Heart left ventricle (tissue), 16 donors: ENCODE measurements at regions not wholly inside any gene's neighbourhood (a gene's known extent, or its start where the extent isn't known, plus 50 kb on each side); places are given as distances from the start of the nearest gene placed in this dataset.

Experiments
- ATAC-seq, 4 donors: fragments of 200-7000 bp; cut with Tn5 transposase; one replicate each; pipeline ENCODE4 v1.9.1; 2020 to 2022; ENCODE audit warnings: moderate library complexity in 4 of 4, mild to moderate bottlenecking in 3 of 4, moderate number of reproducible peaks in 1 of 4
- DNase-seq, 5 donors: peaks; one replicate each; pipeline ENCODE4 v3.0.0-alpha.2; 2020
- H3K27ac ChIP-seq, 12 donors: fragments of 200-600 bp; sonication (generic) in 4 of 12; one replicate each; pipeline versions ENCODE4 v1.5.0 to v1.8.0; 2016 to 2022; ENCODE audit warnings: mild to moderate bottlenecking in 2 of 12
- H3K27me3 ChIP-seq, 9 donors: fragments of 200-600 bp; sonication (generic) in 2 of 9; one replicate each; pipeline versions ENCODE4 v1.5.1 to v1.8.0; 2016 to 2022; ENCODE audit warnings: mild to moderate bottlenecking in 3 of 9
- H3K36me3 ChIP-seq, 9 donors: fragments of 200-600 bp; sonication (generic) in 2 of 9; one replicate each; pipeline versions ENCODE4 v1.5.0 to v1.8.0; 2018 to 2022; ENCODE audit warnings: mild to moderate bottlenecking in 2 of 9
- H3K4me1 ChIP-seq, 12 donors: fragments of 200-600 bp; sonication (generic) in 4 of 12; one replicate each; pipeline versions ENCODE4 v1.5.0 to v1.8.0; 2016 to 2022; ENCODE audit warnings: mild to moderate bottlenecking in 3 of 12
- H3K4me3 ChIP-seq, 12 donors: fragments of 200-600 bp; sonication (generic) in 4 of 12; one replicate each; pipeline versions ENCODE4 v1.5.0 to v1.8.0; 2017 to 2022; ENCODE audit warnings: mild to moderate bottlenecking in 9 of 12, moderate library complexity in 4 of 12
- H3K9me3 ChIP-seq, 12 donors: fragments of 200-600 bp; sonication (generic) in 4 of 12; one replicate each; pipeline versions ENCODE4 v1.5.0 to v1.8.0; 2016 to 2022; ENCODE audit warnings: mild to moderate bottlenecking in 1 of 12
- POLR2A ChIP-seq, 2 donors: fragments of 450-650 bp; IDR thresholded peaks; one replicate each; pipeline ENCODE4 v1.6.1; 2017; ENCODE audit warnings: antibody characterized with exemption in 2 of 2, mild to moderate bottlenecking in 2 of 2, moderate library complexity in 2 of 2
- WGBS, 4 donors: extraction: QIAGEN DNeasy Blood & Tissue Kit in 2 of 4; methylation state at CpG; one replicate each; pipeline versions ENCODE4 v1.1.5 to v1.1.7; 2013 to 2018; 5-methylcytosine and 5-hydroxymethylcytosine counted together
- intact Hi-C, 10 donors: fragments of 100-400 bp; cut with DNase I; formaldehyde crosslinking; loops; one replicate each; pipeline versions ENCODE4 v1.11.1 to v1.14.2; 2022
- TF ChIP-seq, protein P1 (sequence below), 12 donors: fragments of 200-600 bp; sonication (generic) in 4 of 12; IDR thresholded peaks; one replicate each; pipeline versions ENCODE4 v1.5.0 to v1.8.0; 2018 to 2022; ENCODE audit warnings: antibody characterized with exemption in 12 of 12, mild to moderate bottlenecking in 5 of 12
- donor health status: ischemic (EF 13 %, LVEDD 7.1; RV severe dilation, severe dysfunction).
- donor health status: healthy with polysubstance abuse.
- donor health status: DM: no; HTN: yes; CAD: no.
- donor health status: DM: no; HTN: no; CAD: no.
- donor health status: ischemic (EF 25% LVEDD 6.9; RV normal size, moderate dysfunction).
- donor health status: ischemic (EF 25% LVEDD 5.7; RV mildly dilated, moderate dysfunction).
- donor health status: healthy.
- donor health status: DM: yes; HTN: yes; CAD: no.
- donor health status: ischemic (EF 35%, LVEDD 5.7; RV mildly dilated, moderate dysfunction).
- donor health status: nonischemic (EF 11% LVEDD 7.7; RV severe dilation, severe dysfunction).
- donor health status: DM: yes; HTN: yes; CAD: no.
- donor health status: PGD.
- donor health status: ischemic (EF 29% LVEDD 5.4; RV normal size, mild dysfunction).
- donor health status: nonischemic (EF 23%, LVEDD 6.1; RV moderate dilation, normal function).

DNA sequence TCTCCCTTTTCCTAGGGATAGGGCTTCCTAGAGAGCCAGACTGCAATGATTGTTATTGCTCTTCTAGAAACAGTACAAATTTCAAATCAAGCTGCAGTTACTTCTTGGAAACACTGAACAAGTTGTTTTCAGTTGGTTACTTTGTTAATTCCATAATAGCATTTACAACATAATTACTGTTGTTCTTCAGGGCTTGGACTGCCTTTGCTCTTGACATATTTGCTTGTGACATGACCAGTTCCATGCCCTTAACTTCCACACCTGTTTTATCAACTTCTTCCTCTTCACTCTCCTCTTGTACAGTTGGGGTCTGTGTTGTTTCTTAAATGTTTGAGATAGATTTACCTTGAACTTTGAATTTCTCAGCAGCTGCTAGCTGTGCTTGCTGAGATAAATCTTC lies 104.4 kb downstream of the SEC23IP start:
- Histone ChIP-seq H3K9me3 (peaks cover 0 to 30% (median 7%) of the 10 kb centered on the region in 12 donors), H3K4me1 (no peaks in the 10 kb centered on the region), H3K36me3 (no peaks in the 10 kb centered on the region), H3K27me3 (peaks cover 0 to 3% (median 0%) of the 10 kb centered on the region in 9 donors), H3K27ac (no peak overlapping the region), H3K4me3 (no peak overlapping the region)
- ATAC-seq (no peak), DNase-seq (no peak)
- TF ChIP-seq POLR2A (IDR thresholded peaks at IDR 0.05), result no peak
- TF ChIP-seq, protein P1, sequence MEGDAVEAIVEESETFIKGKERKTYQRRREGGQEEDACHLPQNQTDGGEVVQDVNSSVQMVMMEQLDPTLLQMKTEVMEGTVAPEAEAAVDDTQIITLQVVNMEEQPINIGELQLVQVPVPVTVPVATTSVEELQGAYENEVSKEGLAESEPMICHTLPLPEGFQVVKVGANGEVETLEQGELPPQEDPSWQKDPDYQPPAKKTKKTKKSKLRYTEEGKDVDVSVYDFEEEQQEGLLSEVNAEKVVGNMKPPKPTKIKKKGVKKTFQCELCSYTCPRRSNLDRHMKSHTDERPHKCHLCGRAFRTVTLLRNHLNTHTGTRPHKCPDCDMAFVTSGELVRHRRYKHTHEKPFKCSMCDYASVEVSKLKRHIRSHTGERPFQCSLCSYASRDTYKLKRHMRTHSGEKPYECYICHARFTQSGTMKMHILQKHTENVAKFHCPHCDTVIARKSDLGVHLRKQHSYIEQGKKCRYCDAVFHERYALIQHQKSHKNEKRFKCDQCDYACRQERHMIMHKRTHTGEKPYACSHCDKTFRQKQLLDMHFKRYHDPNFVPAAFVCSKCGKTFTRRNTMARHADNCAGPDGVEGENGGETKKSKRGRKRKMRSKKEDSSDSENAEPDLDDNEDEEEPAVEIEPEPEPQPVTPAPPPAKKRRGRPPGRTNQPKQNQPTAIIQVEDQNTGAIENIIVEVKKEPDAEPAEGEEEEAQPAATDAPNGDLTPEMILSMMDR (IDR thresholded peaks at IDR 0.05), result no peak
- intact Hi-C loops, result no loop called here

- ATAC-seq (no peak), DNase-seq (no peak)
- Histone ChIP-seq H3K36me3 (no peaks in the 10 kb centered on the region), H3K27me3 (peaks cover 0 to 2% (median 0%) of the 10 kb centered on the region in 9 donors), H3K9me3 (peaks cover 0 to 30% (median 7%) of the 10 kb centered on the region in 12 donors), H3K27ac (no peak overlapping the region), H3K4me3 (no peak overlapping the region), H3K4me1 (no peaks in the 10 kb centered on the region)
- 72 to 82% (median 78%) methylated on average over 2 of the region's 2 CpGs for WGBS, 4 donors
- TF ChIP-seq POLR2A (IDR thresholded peaks at IDR 0.05), result no peak
- TF ChIP-seq, protein P1 (IDR thresholded peaks at IDR 0.05), result no peak
- intact Hi-C loops, result no loop called here
Measured at GRCh38 chr10:119997429-119997828, 104.9 kb downstream of the SEC23IP start.

GRCh38 chr10:120002785-120003184 lies 110.3 kb downstream of the SEC23IP start:
- H3K9me3 ChIP-seq, result peaks cover 0 to 9% (median 2%) of the 10 kb centered on the region in 12 donors
- no peak overlapping the region for H3K4me3 ChIP-seq
- WGBS, 4 donors, result 75 to 82% (median 82%) methylated on average over 5 of the region's 5 CpGs
- H3K4me1 ChIP-seq, result no peaks in the 10 kb centered on the region
- no peaks in the 10 kb centered on the region for H3K36me3 ChIP-seq
- H3K27me3 ChIP-seq, result peaks cover 0 to 25% (median 0%) of the 10 kb centered on the region in 9 donors
- TF ChIP-seq, protein P1 (IDR thresholded peaks at IDR 0.05), result no peak
- TF ChIP-seq POLR2A (IDR thresholded peaks at IDR 0.05), result no peak
- ATAC-seq (no peak), DNase-seq (no peak)
- intact Hi-C loops, result no loop called here
- H3K27ac ChIP-seq, result no peak overlapping the region

DNA sequence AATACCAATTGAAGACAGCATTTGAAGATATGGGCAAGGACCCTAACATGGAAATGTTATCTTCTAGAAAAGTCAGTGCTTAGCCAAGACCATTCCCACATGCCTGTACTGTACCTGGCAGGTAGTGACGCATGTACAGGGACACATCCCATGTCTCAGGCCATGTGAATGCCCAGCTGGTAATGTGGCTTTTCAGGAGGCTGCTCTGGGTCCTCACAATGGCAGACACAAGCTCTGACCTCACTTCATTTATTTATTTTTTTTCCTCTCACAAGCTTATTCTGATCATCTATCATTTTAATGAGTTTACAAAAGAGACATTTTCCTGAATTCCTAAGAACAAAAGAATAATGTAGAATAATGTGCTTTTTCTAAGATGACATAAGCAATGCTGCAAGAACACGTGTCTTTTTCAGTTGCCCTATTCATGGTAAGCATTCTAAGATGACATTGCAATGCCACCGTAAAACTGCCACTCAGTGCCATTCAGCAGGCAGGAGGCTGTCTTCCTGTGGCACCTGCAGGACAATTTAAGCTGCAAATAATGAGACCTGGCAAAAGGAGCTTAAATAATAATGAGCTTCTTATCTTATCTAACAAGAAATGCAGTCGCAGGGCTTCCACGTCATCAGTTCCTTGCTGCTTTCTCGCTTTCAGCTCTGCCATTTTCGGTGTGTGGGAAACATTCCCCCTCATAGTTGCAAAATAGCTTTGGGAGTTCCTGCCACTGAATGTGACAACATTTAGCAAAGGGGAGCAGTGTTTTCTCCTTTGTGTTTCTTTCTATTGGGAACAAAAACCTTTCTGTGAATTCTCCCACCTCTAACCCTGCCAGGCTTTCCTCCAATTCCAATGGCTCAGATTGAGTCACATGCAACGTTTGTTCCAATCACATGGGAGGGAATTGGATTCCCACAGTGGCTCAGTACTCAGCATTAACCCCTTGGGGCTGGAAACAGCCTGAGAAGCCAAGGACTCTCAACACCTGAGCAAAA lies 113.0 kb downstream of the SEC23IP start:
- no peaks in the 10 kb centered on the region for H3K9me3 ChIP-seq
- H3K4me3 ChIP-seq, result no peak overlapping the region
- intact Hi-C loops, result no loop called here
- no peak for ATAC-seq
- H3K36me3 ChIP-seq, result no peaks in the 10 kb centered on the region
- 45 to 47% (median 46%) methylated on average over 8 of the region's 8 CpGs for WGBS, 4 donors
- no peaks in the 10 kb centered on the region for H3K4me1 ChIP-seq
- peaks cover 0 to 33% (median 0%) of the 10 kb centered on the region in 9 donors for H3K27me3 ChIP-seq
- no peak for TF ChIP-seq POLR2A (IDR thresholded peaks at IDR 0.05)
- TF ChIP-seq, protein P1 (IDR thresholded peaks at IDR 0.05), result no peak
- H3K27ac ChIP-seq, result no peak overlapping the region
- no peak for DNase-seq
